H1 (cell line): ENCODE measurements at regions not wholly inside any gene's neighbourhood (a gene's known extent, or its start where the extent isn't known, plus 50 kb on each side); places are given as distances from the start of the nearest gene placed in this dataset.

Experiments used
- BRCA1 ChIP-seq: IDR thresholded peaks from 2 replicates; pipeline ENCODE4 v1.6.1; 2012; ENCODE audit warnings: low read depth, low read length, improper control_type of control experiment
- CHD7 ChIP-seq: fragments of 300-600 bp; sonication (generic); IDR thresholded peaks from 2 replicates; pipeline ENCODE4 v1.7.1; 2012; ENCODE audit warnings: low read length, moderate library complexity, mild to moderate bottlenecking, inconsistent platforms; ENCODE audit not compliant: insufficient replicate concordance
- CTCF ChIP-seq, 3 experiments: IDR thresholded peaks; 1 replicate in 2 of 3; 2 replicates in 1 of 3; pipeline versions ENCODE4 v1.5.1 to v1.6.1; 2011; ENCODE audit warnings: low read length in 3 of 3, mild to moderate bottlenecking in 3 of 3, inconsistent platforms in 2 of 3, low read depth in 1 of 3, moderate library complexity in 1 of 3; ENCODE audit not compliant: insufficient read depth in 1 of 3; ENCODE audit errors: control extremely low read depth in 1 of 3
- EZH2 ChIP-seq: fragments of 200-600 bp; sonication (generic); IDR thresholded peaks from 2 replicates; pipeline ENCODE4 v1.7.1; 2012; ENCODE audit warnings: low read depth, mild to moderate bottlenecking, moderate library complexity, low read length, inconsistent platforms; ENCODE audit not compliant: severe bottlenecking
- KDM4A ChIP-seq: IDR thresholded peaks from one replicate; pipeline ENCODE4 v1.7.1; 2012; ENCODE audit warnings: low read depth, mild to moderate bottlenecking, moderate library complexity, low read length, inconsistent platforms; ENCODE audit not compliant: severe bottlenecking
- RFX5 ChIP-seq: IDR thresholded peaks from 2 replicates; pipeline ENCODE4 v1.6.1; 2011; ENCODE audit warnings: low read depth, low read length, improper control_type of control experiment, borderline replicate concordance
- RNF2 ChIP-seq: fragments of 200-900, 300-1000 bp; sonication (generic); IDR thresholded peaks from 2 replicates; pipeline ENCODE4 v1.7.1; 2016; ENCODE audit warnings: borderline replicate concordance, low read depth, mild to moderate bottlenecking, antibody characterized with exemption, low read length; ENCODE audit not compliant: poor library complexity, severe bottlenecking; ENCODE audit errors: missing control alignments
- SIN3A ChIP-seq, 2 experiments: IDR thresholded peaks in 1 of 2; conservative IDR thresholded peaks in 1 of 2; 2 replicates each; pipeline ENCODE4 v1.6.1; 2011 to 2012; ENCODE audit warnings: low read length in 2 of 2, improper control_type of control experiment in 1 of 2, low read depth in 1 of 2, mild to moderate bottlenecking in 1 of 2

- TF ChIP-seq CHD7 (no peak), RFX5 (no peak), RNF2 (no peak), SIN3A (conservative IDR thresholded peaks at IDR 0.05 in 1 of 2, IDR thresholded peaks at IDR 0.05 in 1 of 2; ENCODE audit: low read depth in 1 of 2, low read length in 2 of 2) (no peak), KDM4A (no peak), BRCA1 (no peak), EZH2 (no peak), CTCF (IDR thresholded peaks at IDR 0.05; ENCODE audit: control extremely low read depth in 1 of 3, insufficient read depth in 1 of 3, low read depth in 1 of 3, low read length in 3 of 3) (no peak)
These were observed 105.8 kb upstream of the EFNA5 start (continued) for GRCh38 chr5:107776506-107776905.
